ENCODE measurements at regions not wholly inside any gene's neighbourhood (a gene's known extent, or its start where the extent isn't known, plus 50 kb on each side); places are given as distances from the start of the nearest gene placed in this dataset.

DNA sequence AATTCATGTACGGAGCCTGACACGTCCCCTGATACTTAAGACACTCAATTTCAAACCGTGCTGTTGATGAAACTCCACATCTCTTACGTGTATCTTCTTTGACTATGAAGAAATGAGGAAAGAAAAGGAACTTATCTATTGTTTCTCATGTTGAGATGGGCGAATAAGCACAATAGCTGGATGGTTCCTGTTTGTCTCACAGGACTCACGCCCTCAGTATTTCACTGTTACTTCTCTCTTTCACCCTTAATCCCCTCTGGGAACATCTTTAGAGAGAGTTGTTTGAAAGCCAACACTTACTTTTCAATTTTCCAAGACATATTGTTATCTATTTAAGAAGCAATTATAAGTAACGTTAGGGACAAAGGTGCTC lies 99.8 kb downstream of the COPS8 start:
- DNase-seq (ENCODE audit: extremely low read depth, low read depth) = no peak
- no peak overlapping the region for H3K4me3 ChIP-seq (replicated peaks; ENCODE audit: low read depth, low read length)
- TF ChIP-seq, protein P1, sequence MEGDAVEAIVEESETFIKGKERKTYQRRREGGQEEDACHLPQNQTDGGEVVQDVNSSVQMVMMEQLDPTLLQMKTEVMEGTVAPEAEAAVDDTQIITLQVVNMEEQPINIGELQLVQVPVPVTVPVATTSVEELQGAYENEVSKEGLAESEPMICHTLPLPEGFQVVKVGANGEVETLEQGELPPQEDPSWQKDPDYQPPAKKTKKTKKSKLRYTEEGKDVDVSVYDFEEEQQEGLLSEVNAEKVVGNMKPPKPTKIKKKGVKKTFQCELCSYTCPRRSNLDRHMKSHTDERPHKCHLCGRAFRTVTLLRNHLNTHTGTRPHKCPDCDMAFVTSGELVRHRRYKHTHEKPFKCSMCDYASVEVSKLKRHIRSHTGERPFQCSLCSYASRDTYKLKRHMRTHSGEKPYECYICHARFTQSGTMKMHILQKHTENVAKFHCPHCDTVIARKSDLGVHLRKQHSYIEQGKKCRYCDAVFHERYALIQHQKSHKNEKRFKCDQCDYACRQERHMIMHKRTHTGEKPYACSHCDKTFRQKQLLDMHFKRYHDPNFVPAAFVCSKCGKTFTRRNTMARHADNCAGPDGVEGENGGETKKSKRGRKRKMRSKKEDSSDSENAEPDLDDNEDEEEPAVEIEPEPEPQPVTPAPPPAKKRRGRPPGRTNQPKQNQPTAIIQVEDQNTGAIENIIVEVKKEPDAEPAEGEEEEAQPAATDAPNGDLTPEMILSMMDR (IDR thresholded peaks at IDR 0.05; ENCODE audit: low read depth, low read length, missing control alignments) = no peak

DNA sequence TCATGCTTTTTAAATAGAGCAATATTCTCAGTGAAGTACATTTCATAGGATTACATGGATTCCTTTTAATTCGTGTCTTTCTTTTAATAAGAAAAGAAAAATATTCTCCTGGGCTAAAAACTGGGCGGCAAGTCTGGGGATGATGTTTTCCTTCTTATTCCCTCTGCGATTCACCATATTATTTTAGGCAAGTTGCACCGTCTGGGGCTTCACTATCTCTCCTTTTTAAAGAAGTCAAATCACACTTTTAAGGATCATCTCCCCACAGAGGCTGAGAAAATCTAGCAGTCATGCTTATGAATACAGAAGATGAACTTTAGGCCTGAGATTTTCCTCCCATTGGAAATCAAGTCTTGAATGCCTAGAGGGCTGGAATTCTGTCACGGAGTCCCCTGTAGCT lies 104.1 kb downstream of the COPS8 start:
- DNase-seq (ENCODE audit: extremely low read depth, low read depth) = no peak
- H3K4me3 ChIP-seq (replicated peaks; ENCODE audit: low read depth, low read length) = no peak overlapping the region
- TF ChIP-seq, protein P1 (IDR thresholded peaks at IDR 0.05; ENCODE audit: low read depth, low read length, missing control alignments) = no peak

DNA sequence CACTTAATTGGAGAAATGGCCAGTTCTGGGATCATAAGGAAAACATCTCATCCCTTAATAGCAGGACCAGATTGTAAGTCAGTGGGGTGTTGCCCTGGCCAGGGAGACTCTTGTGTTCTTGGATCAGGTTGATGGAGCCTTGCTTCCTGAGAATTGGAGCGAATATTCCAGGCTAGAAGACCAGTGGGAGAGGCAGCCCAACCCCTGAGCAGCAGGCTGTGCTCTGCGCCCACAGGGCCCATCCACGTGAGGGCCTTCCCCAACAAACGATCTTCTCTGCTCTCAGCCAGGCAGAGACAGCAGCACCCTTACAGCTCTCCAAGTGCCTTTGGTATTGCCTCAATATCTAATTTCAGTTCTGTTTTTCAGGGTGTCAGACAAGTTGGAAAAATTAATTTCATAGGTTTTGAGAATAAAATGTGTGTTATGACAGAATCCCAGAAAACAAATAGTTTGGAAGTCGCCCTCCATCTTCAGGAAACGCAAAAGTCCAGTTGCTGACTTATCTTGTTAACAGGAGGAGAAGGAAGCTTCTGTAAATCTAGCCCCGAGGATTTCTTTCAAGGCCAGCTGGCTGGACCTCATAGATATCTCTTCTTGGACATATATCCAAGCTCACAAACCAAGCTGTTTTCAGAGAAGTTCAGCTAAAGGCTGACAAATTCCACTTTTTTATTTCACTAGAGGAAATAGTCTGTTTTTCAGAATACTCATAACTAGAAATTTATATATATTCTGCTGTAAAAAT lies 105.5 kb downstream of the COPS8 start:
- DNase-seq (ENCODE audit: extremely low read depth, low read depth) = no peak
- H3K4me3 ChIP-seq (replicated peaks; ENCODE audit: low read depth, low read length) = no peak overlapping the region
- TF ChIP-seq, protein P1 (IDR thresholded peaks at IDR 0.05; ENCODE audit: low read depth, low read length, missing control alignments) = no peak

DNA sequence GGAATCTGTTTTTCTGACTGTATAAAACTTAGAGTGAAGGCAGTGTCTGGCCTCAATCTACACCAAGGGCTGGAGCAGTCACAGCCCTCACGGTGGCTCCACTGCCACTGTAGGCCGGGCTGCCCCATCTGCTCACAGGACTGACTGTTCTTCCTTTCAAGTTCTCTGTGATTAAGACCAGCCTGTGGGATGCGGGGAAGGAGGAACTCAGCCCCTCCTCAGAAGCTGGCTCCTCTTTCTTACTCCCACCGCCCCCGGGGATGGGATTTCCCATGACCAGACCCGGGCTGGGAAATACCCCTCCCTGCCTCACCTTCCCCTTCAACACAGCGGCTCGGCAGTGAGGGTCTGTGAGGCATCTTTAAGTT lies 106.0 kb downstream of the COPS8 start:
- no peak for DNase-seq (ENCODE audit: extremely low read depth, low read depth)
- H3K4me3 ChIP-seq (replicated peaks; ENCODE audit: low read depth, low read length) = no peak overlapping the region
- TF ChIP-seq, protein P1 (IDR thresholded peaks at IDR 0.05; ENCODE audit: low read depth, low read length, missing control alignments) = no peak

DNA sequence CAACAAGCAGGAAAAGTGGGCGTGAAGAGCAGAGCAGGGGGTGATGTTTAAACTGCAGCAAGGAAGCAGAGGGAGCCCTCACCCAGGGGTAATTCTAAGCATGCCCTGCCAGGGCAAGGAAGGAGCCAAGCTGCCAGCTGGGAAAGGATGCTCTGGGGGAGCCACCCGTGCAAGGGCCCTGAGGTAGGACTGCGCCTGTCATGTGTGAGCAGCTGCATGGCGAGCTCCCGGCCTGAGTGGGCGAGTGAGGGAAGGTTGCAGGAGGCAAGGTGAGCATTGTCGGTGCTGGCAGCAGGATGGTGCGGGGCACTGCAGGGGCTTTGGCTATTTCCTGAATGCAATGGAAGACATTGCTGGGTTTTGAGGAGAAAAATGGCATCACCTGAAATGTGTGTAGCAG lies 107.2 kb downstream of the COPS8 start:
- TF ChIP-seq, protein P1 (IDR thresholded peaks at IDR 0.05; ENCODE audit: low read depth, low read length, missing control alignments) = no peak
- no peak for DNase-seq (ENCODE audit: extremely low read depth, low read depth)
- no peak overlapping the region for H3K4me3 ChIP-seq (replicated peaks; ENCODE audit: low read depth, low read length)

DNA sequence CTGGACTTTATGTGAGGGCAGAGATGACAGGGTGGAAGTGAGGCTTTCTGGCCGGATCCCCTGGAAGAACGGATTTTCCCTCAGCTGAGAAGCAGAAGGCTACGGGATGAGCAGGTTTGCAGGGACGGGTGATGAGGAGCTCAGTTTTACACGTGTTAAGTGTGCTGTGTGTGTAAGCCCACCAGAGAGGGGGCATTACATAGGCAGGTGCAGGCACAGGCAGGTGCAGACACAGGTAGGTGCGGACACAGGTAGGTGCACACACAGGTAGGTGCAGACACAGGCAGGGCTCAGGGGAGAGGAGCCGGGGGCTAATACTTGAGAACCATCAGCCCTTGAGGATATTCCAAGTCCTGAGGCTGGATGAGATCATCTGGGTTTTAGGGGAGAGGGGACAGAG lies 107.7 kb downstream of the COPS8 start:
- H3K4me3 ChIP-seq (replicated peaks; ENCODE audit: low read depth, low read length) = no peak overlapping the region
- TF ChIP-seq, protein P1 (IDR thresholded peaks at IDR 0.05; ENCODE audit: low read depth, low read length, missing control alignments) = no peak
- DNase-seq (ENCODE audit: extremely low read depth, low read depth) = no peak

DNA sequence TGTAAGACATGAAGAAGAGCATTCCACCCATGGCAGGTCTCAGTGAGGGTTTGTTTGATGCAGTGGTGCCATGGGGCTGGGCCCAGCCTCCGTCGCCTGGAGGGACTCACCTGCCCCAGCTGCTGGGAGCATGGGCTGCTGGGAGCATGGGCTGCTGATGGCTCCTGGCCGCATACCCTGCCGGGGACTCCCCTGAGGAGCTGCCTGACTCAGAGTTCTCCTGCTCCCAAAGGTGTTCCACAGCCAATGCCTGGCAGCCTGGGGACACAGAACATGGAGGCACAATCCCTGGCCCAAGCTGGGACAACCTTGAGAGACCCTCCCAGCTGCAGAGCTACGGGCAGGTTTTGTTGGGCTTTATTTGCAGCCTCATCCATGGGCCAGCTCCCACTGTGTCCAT lies 108.4 kb downstream of the COPS8 start:
- H3K4me3 ChIP-seq (replicated peaks; ENCODE audit: low read depth, low read length) = no peak overlapping the region
- DNase-seq (ENCODE audit: extremely low read depth, low read depth) = no peak
- TF ChIP-seq, protein P1 (IDR thresholded peaks at IDR 0.05; ENCODE audit: low read depth, low read length, missing control alignments) = no peak

Data from HFF-Myc (cell line).